ENCODE measurements at regions not wholly inside any gene's neighbourhood (a gene's known extent, or its start where the extent isn't known, plus 50 kb on each side); places are given as distances from the start of the nearest gene placed in this dataset.
"Not testable (repeated sequence)": the region's sequence is repeated elsewhere in the genome, so short reads cannot be mapped to it uniquely, and the experiment has no call there.

DNA sequence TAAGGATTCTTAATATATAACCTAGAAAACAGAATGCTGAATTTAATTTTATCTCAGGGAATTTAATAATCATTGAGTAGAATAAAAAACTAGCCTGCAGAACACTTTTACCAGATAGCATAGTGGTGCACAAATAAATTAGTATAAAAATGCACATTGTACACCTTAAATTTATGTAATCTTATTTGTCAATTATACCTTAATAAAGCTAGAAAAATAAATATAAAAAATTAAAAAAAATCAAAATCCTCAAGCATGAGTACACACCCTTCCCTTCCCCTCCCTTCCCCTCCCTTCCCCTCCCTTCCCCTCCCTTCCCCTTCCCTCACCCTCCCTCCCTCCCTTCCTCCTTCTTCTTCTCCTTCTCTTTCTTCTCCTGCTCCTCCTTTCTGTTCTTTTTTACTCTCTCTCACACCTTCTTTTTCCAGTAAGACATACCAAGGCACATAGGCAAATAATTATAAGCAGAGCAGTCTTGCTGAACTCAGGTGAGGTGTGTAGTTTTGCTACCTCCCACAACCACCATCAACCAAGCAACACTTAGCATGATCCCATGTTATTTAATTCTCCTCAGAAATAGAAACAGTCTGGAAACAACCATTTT is 1395.0 kb downstream of the ZPLD1 start:
- DNase-seq (ENCODE audit: low read depth in 4 of 6, low spot score in 6 of 6), result no peak
- H3K9me3 ChIP-seq (ENCODE audit: control insufficient read depth, insufficient read depth, low read length), result peaks cover 5% of the 10 kb centered on the region
- no peak overlapping the region for H3K4me3 ChIP-seq (ENCODE audit: low read depth, low read length)
- no peaks in the 10 kb centered on the region for H3K36me3 ChIP-seq (ENCODE audit: control insufficient read depth, insufficient read depth, low read length)
- no peaks in the 10 kb centered on the region for H3K27me3 ChIP-seq (ENCODE audit: control insufficient read depth, insufficient read depth, low read length)
- no peaks in the 10 kb centered on the region for H3K4me1 ChIP-seq (ENCODE audit: control insufficient read depth, insufficient read depth, low read length)
- H3K27ac ChIP-seq (ENCODE audit: low read depth, low read length), result no peak overlapping the region

DNA sequence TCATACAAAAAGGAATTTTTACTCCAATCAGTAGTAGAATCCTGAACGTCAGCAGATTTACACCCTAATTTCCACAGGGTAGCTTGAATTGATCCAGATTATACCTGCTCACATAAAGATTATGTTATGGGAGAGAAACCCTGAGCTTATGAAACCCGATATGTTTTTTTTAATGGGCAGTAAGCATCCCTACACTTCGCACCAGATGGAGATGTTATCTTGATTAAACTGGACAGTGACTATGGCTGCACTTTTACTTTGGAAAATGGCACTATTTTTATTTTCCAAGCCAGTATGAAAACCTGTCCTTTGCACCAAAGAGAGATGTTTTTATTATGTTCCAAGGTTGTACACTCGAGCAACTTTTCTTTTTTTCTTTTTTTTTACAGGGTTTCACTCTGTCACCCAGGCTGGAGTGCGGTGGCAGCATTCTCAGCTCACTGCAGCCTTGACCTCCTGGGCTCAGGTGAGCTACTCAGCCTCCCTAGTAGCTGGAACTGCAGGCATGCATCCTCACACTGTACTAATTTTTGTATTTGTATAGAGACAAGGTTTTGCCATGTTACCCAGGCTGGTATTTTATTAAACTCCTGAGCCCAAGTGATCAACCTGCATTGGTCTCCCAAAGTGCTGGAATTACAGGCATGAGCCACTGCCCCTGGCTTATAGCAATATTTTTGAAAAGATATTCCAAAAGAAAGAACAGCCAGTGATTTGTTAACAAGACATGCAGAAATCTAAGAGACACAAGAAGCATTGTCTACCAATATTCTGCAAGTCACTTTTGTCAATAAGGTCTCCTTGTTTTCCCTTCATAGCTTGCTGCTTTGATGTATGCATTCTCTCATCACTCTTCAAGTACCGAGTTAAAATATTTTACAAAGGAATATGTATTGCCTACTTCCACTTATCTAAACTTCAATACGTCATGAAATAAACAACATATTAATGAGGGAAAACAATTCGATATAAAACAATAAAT is 1412.6 kb downstream of the ZPLD1 start:
- H3K9me3 ChIP-seq (ENCODE audit: control insufficient read depth, insufficient read depth, low read length), result no peaks in the 10 kb centered on the region
- H3K27ac ChIP-seq (ENCODE audit: low read depth, low read length), result no peak overlapping the region
- H3K27me3 ChIP-seq (ENCODE audit: control insufficient read depth, insufficient read depth, low read length), result no peaks in the 10 kb centered on the region
- no peaks in the 10 kb centered on the region for H3K36me3 ChIP-seq (ENCODE audit: control insufficient read depth, insufficient read depth, low read length)
- DNase-seq (ENCODE audit: low read depth in 4 of 6, low spot score in 6 of 6), result no peak
- WGBS (ENCODE audit: insufficient coverage), result 100% methylated on average over 1 of the region's 8 CpGs
- no peak overlapping the region for H3K4me3 ChIP-seq (ENCODE audit: low read depth, low read length)
- no peaks in the 10 kb centered on the region for H3K4me1 ChIP-seq (ENCODE audit: control insufficient read depth, insufficient read depth, low read length)

DNA sequence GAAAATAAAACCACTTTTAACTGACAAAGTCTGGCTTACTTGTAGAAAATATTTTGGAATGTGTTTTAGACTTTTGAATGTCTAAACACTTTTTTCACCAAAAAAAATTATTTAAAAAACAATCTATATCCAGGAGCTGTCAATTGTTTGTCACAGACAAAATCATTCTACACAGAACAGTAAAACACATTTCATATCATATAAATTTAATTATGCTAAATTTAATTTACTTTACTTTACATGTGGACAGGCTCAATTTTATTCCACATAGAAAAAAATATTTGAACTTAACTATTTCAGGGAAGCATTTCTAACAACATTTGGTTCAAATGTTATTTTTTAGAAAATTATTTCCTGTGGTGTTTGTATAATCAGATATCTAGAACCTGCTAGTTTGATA is 1417.0 kb downstream of the ZPLD1 start:
- Histone ChIP-seq H3K4me1 (ENCODE audit: control insufficient read depth, insufficient read depth, low read length) (no peaks in the 10 kb centered on the region), H3K9me3 (ENCODE audit: control insufficient read depth, insufficient read depth, low read length) (no peaks in the 10 kb centered on the region), H3K27ac (ENCODE audit: low read depth, low read length) (no peak overlapping the region), H3K27me3 (ENCODE audit: control insufficient read depth, insufficient read depth, low read length) (no peaks in the 10 kb centered on the region), H3K36me3 (ENCODE audit: control insufficient read depth, insufficient read depth, low read length) (no peaks in the 10 kb centered on the region), H3K4me3 (ENCODE audit: low read depth, low read length) (no peak overlapping the region)
- DNase-seq (ENCODE audit: low read depth in 4 of 6, low spot score in 6 of 6), result no peak

DNA sequence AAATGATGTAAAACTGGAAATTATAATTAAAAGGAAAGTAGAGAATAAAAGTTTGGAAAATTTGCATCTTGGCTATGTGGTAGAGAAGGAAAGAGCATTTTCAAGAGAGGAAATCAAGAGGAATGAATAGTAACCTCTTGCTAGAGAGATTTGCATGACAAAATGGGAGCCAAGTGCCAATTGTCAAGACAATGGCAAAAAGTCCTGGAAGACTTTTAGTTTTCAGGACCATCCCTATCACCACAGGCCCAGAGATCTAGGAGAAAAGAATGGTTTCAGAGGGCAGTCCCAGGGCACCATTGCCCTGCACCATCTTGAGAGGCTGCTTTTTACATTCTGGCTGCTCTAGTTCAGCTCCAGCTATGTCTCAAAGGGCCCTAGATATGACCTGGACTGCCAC is 1427.6 kb downstream of the ZPLD1 start:
- no peak for DNase-seq (ENCODE audit: low read depth in 4 of 6, low spot score in 6 of 6)
- Histone ChIP-seq H3K9me3 (ENCODE audit: control insufficient read depth, insufficient read depth, low read length) (no peaks in the 10 kb centered on the region), H3K27ac (ENCODE audit: low read depth, low read length) (no peak overlapping the region), H3K27me3 (ENCODE audit: control insufficient read depth, insufficient read depth, low read length) (no peaks in the 10 kb centered on the region), H3K4me3 (ENCODE audit: low read depth, low read length) (no peak overlapping the region), H3K4me1 (ENCODE audit: control insufficient read depth, insufficient read depth, low read length) (no peaks in the 10 kb centered on the region), H3K36me3 (ENCODE audit: control insufficient read depth, insufficient read depth, low read length) (no peaks in the 10 kb centered on the region)

DNA sequence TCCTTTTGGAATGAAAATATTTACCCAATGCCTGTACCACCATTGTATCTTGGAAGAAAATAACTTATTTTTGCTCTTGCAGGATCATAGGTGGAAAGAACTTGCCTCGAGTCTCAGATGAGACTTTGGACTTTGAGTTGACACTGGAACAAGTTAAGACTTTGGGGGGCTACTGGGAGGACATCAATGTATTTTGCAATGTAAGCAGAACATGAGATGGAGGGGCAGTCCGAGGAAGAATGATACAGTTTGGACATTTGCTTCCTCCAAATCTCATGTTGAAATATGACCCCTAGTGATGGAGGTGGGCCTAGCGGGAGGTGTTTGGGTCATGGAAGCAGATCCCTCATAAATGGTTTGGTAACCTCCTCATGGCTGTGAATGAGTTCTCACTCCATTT is 1428.6 kb downstream of the ZPLD1 start:
- Histone ChIP-seq H3K9me3 (ENCODE audit: control insufficient read depth, insufficient read depth, low read length) (no peaks in the 10 kb centered on the region), H3K27ac (ENCODE audit: low read depth, low read length) (no peak overlapping the region), H3K4me1 (ENCODE audit: control insufficient read depth, insufficient read depth, low read length) (no peaks in the 10 kb centered on the region), H3K36me3 (ENCODE audit: control insufficient read depth, insufficient read depth, low read length) (no peaks in the 10 kb centered on the region), H3K4me3 (ENCODE audit: low read depth, low read length) (no peak overlapping the region), H3K27me3 (ENCODE audit: control insufficient read depth, insufficient read depth, low read length) (no peaks in the 10 kb centered on the region)
- DNase-seq (ENCODE audit: low read depth in 4 of 6, low spot score in 6 of 6), result no peak
- WGBS (ENCODE audit: insufficient coverage), result 92% methylated on average over 1 of the region's 3 CpGs

DNA sequence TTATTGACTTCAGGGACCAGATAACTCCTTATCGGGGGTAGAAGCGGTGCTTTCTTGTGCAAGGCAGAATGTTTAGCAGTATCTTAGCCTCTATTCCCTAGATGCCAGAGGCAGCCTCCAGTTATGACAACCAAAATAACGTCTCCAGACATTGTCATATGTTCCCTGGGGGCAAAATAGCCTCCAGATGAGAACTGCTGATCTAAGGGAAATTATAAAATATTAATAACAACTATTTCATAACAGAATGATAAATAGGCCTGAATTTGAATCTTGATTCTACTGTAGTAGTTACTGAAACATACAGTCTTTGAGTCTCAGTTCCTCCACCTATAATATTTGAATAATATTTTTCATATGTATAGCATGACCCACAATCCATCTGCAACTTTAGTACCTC is 1431.3 kb downstream of the ZPLD1 start:
- Histone ChIP-seq H3K9me3 (ENCODE audit: control insufficient read depth, insufficient read depth, low read length) (no peaks in the 10 kb centered on the region), H3K4me3 (ENCODE audit: low read depth, low read length) (no peak overlapping the region), H3K27me3 (ENCODE audit: control insufficient read depth, insufficient read depth, low read length) (no peaks in the 10 kb centered on the region), H3K36me3 (ENCODE audit: control insufficient read depth, insufficient read depth, low read length) (no peaks in the 10 kb centered on the region), H3K4me1 (ENCODE audit: control insufficient read depth, insufficient read depth, low read length) (no peaks in the 10 kb centered on the region), H3K27ac (ENCODE audit: low read depth, low read length) (no peak overlapping the region)
- DNase-seq (ENCODE audit: low read depth in 4 of 6, low spot score in 6 of 6), result no peak
- WGBS (ENCODE audit: insufficient coverage), result no CpG with 5 or more reads among the region's 3 CpGs

DNA sequence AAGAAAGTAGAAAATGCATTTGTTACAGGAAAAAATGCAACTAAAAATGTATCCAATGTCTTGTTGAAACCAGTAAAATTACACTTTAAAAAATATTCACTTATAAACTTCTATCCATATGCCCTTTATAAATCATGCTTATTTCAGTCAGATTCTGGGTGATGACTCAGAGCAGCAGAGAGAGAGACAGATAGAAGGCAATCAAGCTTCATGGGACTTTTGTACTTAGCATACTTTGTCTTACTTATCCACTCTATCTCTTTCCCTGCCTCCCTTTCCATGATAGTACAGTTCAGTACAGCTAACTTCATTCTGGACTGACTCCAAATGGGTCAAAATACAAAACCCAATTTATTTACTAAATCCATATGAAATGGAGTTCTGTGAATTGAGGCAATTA is 1438.2 kb downstream of the ZPLD1 start:
- no peak overlapping the region for H3K27ac ChIP-seq (ENCODE audit: low read depth, low read length)
- no peaks in the 10 kb centered on the region for H3K27me3 ChIP-seq (ENCODE audit: control insufficient read depth, insufficient read depth, low read length)
- no peak overlapping the region for H3K4me3 ChIP-seq (ENCODE audit: low read depth, low read length)
- H3K36me3 ChIP-seq (ENCODE audit: control insufficient read depth, insufficient read depth, low read length), result no peaks in the 10 kb centered on the region
- H3K4me1 ChIP-seq (ENCODE audit: control insufficient read depth, insufficient read depth, low read length), result no peaks in the 10 kb centered on the region
- DNase-seq (ENCODE audit: low read depth in 4 of 6, low spot score in 6 of 6), result no peak
- H3K9me3 ChIP-seq (ENCODE audit: control insufficient read depth, insufficient read depth, low read length), result no peaks in the 10 kb centered on the region

DNA sequence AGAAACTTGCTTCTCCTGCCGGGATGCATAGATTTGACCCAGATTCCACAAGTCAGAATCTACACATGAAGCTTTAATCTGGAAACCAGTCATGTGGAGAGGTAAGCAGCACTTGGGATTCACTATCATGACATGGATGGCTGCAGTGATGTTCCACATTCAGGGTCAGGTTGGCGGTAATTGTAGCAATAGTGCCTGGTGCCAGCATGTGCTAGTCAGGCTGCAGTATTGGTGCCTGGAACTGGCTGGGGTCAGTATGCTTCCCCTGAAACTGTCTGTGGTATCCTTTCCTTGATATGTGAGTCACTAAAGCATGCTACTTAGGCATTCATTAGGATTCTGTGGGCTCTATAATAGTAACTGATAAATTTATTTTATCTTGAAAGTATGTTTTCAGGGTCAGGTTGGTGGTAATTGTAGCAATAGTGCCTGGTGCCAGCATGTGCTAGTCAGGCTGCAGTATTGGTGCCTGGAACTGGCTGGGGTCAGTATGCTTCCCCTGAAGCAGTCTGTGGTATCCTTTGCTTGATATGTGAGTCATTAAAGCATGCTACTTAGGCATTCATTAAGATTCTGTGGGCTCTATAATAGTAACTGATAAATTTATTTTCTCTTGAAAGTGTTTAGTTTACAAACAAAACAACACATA is 1439.2 kb downstream of the ZPLD1 start:
- Histone ChIP-seq H3K27ac (ENCODE audit: low read depth, low read length) (no peak overlapping the region), H3K27me3 (ENCODE audit: control insufficient read depth, insufficient read depth, low read length) (no peaks in the 10 kb centered on the region), H3K4me1 (ENCODE audit: control insufficient read depth, insufficient read depth, low read length) (no peaks in the 10 kb centered on the region), H3K4me3 (ENCODE audit: low read depth, low read length) (no peak overlapping the region), H3K9me3 (ENCODE audit: control insufficient read depth, insufficient read depth, low read length) (no peaks in the 10 kb centered on the region), H3K36me3 (ENCODE audit: control insufficient read depth, insufficient read depth, low read length) (no peaks in the 10 kb centered on the region)
- no peak for DNase-seq (ENCODE audit: low read depth in 4 of 6, low spot score in 6 of 6)
- 100% methylated on average over 1 of the region's 2 CpGs for WGBS (ENCODE audit: insufficient coverage)

DNA sequence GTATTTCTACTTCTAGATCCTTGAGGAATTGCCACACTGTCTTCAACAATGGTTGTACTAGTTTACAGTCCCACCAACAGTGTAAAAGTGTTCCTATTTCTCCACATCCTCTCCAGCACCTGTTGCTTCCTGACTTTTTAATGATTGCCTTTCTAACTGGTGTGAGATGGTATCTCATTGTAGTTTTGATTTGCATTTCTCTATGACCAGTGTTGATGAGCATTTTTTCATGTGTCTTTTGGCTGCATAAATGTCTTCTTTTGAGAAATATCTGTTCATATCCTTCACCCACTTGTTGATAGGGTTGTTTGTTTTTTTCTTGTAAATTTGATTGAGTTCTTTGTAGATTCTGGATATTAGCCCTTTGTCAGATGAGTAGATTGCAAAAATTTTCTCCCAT is 1447.0 kb downstream of the ZPLD1 start:
- H3K4me1 ChIP-seq (ENCODE audit: control insufficient read depth, insufficient read depth, low read length); DNase-seq (ENCODE audit: low read depth in 4 of 6, low spot score in 6 of 6); H3K4me3 ChIP-seq (ENCODE audit: low read depth, low read length); H3K27me3 ChIP-seq (ENCODE audit: control insufficient read depth, insufficient read depth, low read length); H3K36me3 ChIP-seq (ENCODE audit: control insufficient read depth, insufficient read depth, low read length); H3K9me3 ChIP-seq (ENCODE audit: control insufficient read depth, insufficient read depth, low read length); H3K27ac ChIP-seq (ENCODE audit: low read depth, low read length): not testable (repeated sequence)

DNA sequence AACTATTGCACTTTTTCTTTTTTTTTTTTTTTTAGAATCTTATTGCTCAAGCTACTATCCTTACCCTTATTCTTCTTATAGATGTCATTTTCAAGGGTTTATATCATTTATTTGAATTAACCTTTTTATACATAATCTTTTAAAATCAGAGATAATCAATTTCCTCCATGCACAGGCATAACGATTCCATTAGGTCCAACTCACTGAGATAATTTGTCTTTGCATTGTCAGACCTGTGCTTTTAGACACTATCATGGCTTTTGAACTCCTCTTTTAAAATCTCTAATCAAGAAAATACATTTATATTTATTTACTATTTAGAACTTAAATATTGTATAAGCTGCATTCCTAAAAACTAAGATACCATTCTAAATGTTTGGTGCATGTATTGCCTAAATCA is 1454.9 kb downstream of the ZPLD1 start:
- no peak overlapping the region for H3K4me3 ChIP-seq (ENCODE audit: low read depth, low read length)
- no CpG with 5 or more reads among the region's 1 CpG for WGBS (ENCODE audit: insufficient coverage)

More for the DNA sequence above, 1454.9 kb downstream of the ZPLD1 start:
- H3K27me3 ChIP-seq (ENCODE audit: control insufficient read depth, insufficient read depth, low read length), result no peaks in the 10 kb centered on the region
- H3K27ac ChIP-seq (ENCODE audit: low read depth, low read length), result no peak overlapping the region
- H3K36me3 ChIP-seq (ENCODE audit: control insufficient read depth, insufficient read depth, low read length), result no peaks in the 10 kb centered on the region
- no peak for DNase-seq (ENCODE audit: low read depth in 4 of 6, low spot score in 6 of 6)
- H3K4me1 ChIP-seq (ENCODE audit: control insufficient read depth, insufficient read depth, low read length), result no peaks in the 10 kb centered on the region
- no peaks in the 10 kb centered on the region for H3K9me3 ChIP-seq (ENCODE audit: control insufficient read depth, insufficient read depth, low read length)
